Thyroid gland (tissue), 4 donors: ENCODE measurements at regions not wholly inside any gene's neighbourhood (a gene's known extent, or its start where the extent isn't known, plus 50 kb on each side); places are given as distances from the start of the nearest gene placed in this dataset.

Experiments
- POLR2A ChIP-seq, 2 donors: fragments of 450-650 bp; IDR thresholded peaks; one replicate each; pipeline ENCODE4 v1.6.1; 2017; ENCODE audit warnings: antibody characterized with exemption in 2 of 2, mild to moderate bottlenecking in 2 of 2, moderate library complexity in 1 of 2
- TF ChIP-seq, protein P1 (sequence below), 6 experiments: fragments of 200-600 bp in 3 of 6; fragments of 450-650 bp in 3 of 6; sonication (generic) in 3 of 6; IDR thresholded peaks; one replicate each; pipeline ENCODE4 v1.5.1; 2016 to 2019; ENCODE audit warnings: antibody characterized with exemption in 6 of 6, mild to moderate bottlenecking in 2 of 6, inconsistent platforms in 1 of 6, moderate library complexity in 1 of 6

DNA sequence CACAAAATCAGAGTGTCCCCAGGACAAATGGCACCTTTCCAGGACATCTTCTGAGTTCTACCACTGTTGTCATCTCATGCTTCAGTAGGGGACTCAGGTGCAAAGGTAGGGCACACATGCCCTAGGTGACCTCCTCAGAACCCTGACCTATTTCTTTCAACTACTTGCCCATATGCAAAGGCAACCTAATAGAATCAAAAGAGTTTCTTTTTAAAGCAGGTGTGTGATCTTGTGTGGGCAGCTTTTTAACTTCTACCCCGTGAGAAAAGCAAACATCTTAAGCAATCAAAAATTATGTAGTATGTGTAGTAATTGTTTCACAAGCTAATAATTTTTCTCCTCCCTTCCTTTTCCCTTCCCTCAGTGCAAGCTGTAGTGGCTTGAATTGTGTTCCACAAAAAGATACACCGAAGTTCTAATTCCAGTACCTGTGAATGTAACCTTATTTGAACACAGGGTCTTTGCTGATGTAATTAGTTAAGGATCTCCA lies 333.1 kb downstream of the RND3 start:
- TF ChIP-seq, protein P1, sequence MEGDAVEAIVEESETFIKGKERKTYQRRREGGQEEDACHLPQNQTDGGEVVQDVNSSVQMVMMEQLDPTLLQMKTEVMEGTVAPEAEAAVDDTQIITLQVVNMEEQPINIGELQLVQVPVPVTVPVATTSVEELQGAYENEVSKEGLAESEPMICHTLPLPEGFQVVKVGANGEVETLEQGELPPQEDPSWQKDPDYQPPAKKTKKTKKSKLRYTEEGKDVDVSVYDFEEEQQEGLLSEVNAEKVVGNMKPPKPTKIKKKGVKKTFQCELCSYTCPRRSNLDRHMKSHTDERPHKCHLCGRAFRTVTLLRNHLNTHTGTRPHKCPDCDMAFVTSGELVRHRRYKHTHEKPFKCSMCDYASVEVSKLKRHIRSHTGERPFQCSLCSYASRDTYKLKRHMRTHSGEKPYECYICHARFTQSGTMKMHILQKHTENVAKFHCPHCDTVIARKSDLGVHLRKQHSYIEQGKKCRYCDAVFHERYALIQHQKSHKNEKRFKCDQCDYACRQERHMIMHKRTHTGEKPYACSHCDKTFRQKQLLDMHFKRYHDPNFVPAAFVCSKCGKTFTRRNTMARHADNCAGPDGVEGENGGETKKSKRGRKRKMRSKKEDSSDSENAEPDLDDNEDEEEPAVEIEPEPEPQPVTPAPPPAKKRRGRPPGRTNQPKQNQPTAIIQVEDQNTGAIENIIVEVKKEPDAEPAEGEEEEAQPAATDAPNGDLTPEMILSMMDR (IDR thresholded peaks at IDR 0.05) = no peak
- TF ChIP-seq POLR2A (IDR thresholded peaks at IDR 0.05) = no peak
